Activated CD4-positive, alpha-beta T cell treated with anti-CD3 and anti-CD28 coated beads for 36 hours (primary cell): ENCODE measurements at regions not wholly inside any gene's neighbourhood (a gene's known extent, or its start where the extent isn't known, plus 50 kb on each side); places are given as distances from the start of the nearest gene placed in this dataset.

Experiments
- ATAC-seq: fragments of 200-7000 bp; cut with Tn5 transposase; one replicate; pipeline ENCODE4 v1.10.0; 2021; ENCODE audit warnings: mild to moderate bottlenecking, moderate library complexity
- CTCF ChIA-PET: fragments of 350-600 bp; sonication (Branson Sonifier 250); formaldehyde crosslinking; loops from one replicate; lab custom pipeline; 2021; ENCODE audit warnings: antibody characterized with exemption; lab: Charles Lee
- POLR2A ChIA-PET: fragments of 350-600 bp; sonication (Branson Sonifier 250); formaldehyde crosslinking; loops from one replicate; lab custom pipeline; 2021; ENCODE audit warnings: antibody characterized with exemption, inconsistent platforms; lab: Charles Lee
- DNase-seq: peaks from one replicate; pipeline ENCODE4 v3.0.0-alpha.2; 2020
- H3K27ac Mint-ChIP-seq: one replicate; pipeline ENCODE4 v1.8.0; 2021; ENCODE audit warnings: mixed read lengths
- H3K27me3 Mint-ChIP-seq: one replicate; pipeline ENCODE4 v1.8.0; 2021; ENCODE audit warnings: mixed read lengths
- H3K36me3 Mint-ChIP-seq: one replicate; pipeline ENCODE4 v1.8.0; 2021; ENCODE audit warnings: low read depth, mixed read lengths
- H3K4me1 Mint-ChIP-seq: one replicate; pipeline ENCODE4 v1.8.0; 2021; ENCODE audit warnings: mixed read lengths
- H3K4me3 Mint-ChIP-seq: one replicate; pipeline ENCODE4 v1.8.0; 2021; ENCODE audit warnings: mild to moderate bottlenecking, moderate library complexity, mixed read lengths
- H3K9me3 Mint-ChIP-seq: one replicate; pipeline ENCODE4 v1.8.0; 2021; ENCODE audit warnings: low read depth, mixed read lengths
- intact Hi-C, 2 experiments: fragments of 100-400 bp; cut with DNase I in 1 of 2; cut with micrococcal nuclease in 1 of 2; formaldehyde crosslinking; loops; one replicate each; pipeline versions ENCODE4 v1.14.2 to v1.15.1; 2022 to 2024; cut with DNase I, micrococcal nuclease

DNA sequence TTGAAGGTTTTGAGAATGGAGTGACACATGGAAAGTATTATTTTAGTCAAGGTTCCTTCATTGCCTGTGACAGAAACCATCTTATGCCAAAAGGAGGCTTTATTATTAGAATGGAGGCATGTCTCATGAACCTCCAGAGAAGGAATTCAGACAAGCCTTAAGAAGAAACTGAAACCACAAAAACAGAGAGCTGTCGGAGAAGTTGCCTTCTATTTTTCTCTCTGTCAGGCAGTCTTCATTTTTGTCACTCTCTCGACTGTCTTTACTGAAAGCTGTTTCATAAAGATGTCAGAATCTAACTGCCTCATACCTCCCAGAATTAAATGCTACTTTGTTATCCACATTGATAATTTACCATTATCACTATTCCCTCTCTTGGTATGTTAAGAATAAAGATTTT, 434.7 kb upstream of the ADGRL4 start:
- DNase-seq = no peak
- CTCF ChIA-PET = interaction anchor here (0.7 kb wide), 1 partner anchor 8 kb away, joined by 3 read pairs; no protein-coding TSS in a partner anchor
- no peaks in the 10 kb centered on the region for H3K36me3 Mint-ChIP-seq
- POLR2A ChIA-PET = no interaction called here
- intact Hi-C loops = no loop called here
- no peak overlapping the region for H3K27ac Mint-ChIP-seq
- ATAC-seq = no peak
- no peaks in the 10 kb centered on the region for H3K27me3 Mint-ChIP-seq
- peaks cover 7% of the 10 kb centered on the region for H3K9me3 Mint-ChIP-seq
- H3K4me3 Mint-ChIP-seq = no peak overlapping the region
- no peaks in the 10 kb centered on the region for H3K4me1 Mint-ChIP-seq

DNA sequence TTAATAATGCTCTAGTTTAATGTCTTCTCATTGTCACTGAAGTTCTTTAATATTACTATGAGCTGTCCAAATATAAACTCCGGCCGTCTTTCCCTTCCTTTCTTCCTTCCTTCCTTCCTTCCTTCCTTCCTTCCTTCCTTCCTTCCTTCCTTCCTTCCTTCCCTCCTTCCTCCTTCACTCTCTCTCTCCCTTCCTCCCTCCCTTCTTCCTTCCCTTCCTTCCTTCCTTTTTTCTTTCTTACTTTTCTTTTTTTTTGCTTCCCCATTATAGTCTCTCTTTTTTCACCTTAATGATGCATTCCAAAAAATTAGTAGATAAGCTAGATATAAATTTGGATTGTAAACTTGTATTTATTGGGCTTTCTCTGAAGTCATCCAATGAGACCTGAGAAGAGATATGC, 431.0 kb upstream of the ADGRL4 start:
- H3K36me3 Mint-ChIP-seq = no peaks in the 10 kb centered on the region
- no peak overlapping the region for H3K4me3 Mint-ChIP-seq
- no peak for DNase-seq
- no peaks in the 10 kb centered on the region for H3K27me3 Mint-ChIP-seq
- ATAC-seq = no peak
- ChIA-PET POLR2A (interaction anchor here (0.6 kb wide), 1 partner anchor 47 kb away, joined by 3 read pairs; no protein-coding TSS in a partner anchor), CTCF (no interaction called here)
- H3K27ac Mint-ChIP-seq = no peak overlapping the region
- H3K4me1 Mint-ChIP-seq = no peaks in the 10 kb centered on the region
- intact Hi-C loops = no loop called here
- peaks cover 8% of the 10 kb centered on the region for H3K9me3 Mint-ChIP-seq

DNA sequence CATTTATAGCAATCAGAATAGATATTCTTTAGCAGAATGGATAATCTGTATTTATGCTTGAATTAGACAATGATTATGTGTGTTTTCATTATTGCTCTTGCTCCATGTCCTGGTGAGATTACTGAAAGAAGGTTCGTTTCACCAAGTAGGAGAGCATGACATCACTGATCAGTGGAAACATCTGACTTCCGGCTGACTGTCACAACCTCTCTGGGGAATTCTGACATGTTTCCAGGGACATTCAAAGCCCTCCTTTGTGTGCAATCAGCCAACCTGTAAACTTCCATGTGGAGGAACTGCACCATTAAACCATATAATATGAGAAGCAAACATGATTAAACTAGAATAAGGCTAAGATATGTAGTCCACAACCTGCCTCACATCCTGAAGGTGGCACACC, 424.8 kb upstream of the ADGRL4 start:
- H3K4me3 Mint-ChIP-seq = no peak overlapping the region
- ATAC-seq = no peak
- no peak for DNase-seq
- peaks cover 5% of the 10 kb centered on the region for H3K9me3 Mint-ChIP-seq
- intact Hi-C loops = no loop called here
- no peaks in the 10 kb centered on the region for H3K36me3 Mint-ChIP-seq
- no peaks in the 10 kb centered on the region for H3K27me3 Mint-ChIP-seq
- no peak overlapping the region for H3K27ac Mint-ChIP-seq
- POLR2A ChIA-PET = no interaction called here
- CTCF ChIA-PET = no interaction called here
- H3K4me1 Mint-ChIP-seq = no peaks in the 10 kb centered on the region

DNA sequence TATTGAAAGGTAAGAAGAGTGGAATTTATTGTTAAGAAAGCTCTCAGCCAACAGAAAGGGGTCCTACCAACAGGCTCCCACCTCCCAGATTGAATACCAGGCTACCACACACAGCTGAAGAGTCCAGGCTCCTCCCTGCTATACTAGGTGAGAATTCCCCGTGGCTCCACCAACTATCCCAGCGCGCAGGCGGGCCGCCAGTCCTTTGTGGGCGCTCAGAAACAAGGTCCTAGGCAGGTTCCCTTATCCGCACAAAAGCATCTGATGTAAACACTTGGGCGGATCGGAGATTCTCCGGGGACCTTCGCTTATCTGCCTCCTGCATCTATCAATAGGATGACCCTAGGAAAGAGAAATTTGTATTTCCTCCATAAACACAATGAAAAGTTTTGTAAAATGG, 423.9 kb upstream of the ADGRL4 start:
- Mint-ChIP-seq H3K4me1 (no peaks in the 10 kb centered on the region), H3K4me3 (no peak overlapping the region), H3K27ac (no peak overlapping the region), H3K9me3 (peaks cover 5% of the 10 kb centered on the region), H3K36me3 (no peaks in the 10 kb centered on the region), H3K27me3 (no peaks in the 10 kb centered on the region)
- ChIA-PET CTCF (no interaction called here), POLR2A (no interaction called here)
- intact Hi-C loops = no loop called here
- no peak for DNase-seq
- no peak for ATAC-seq

DNA sequence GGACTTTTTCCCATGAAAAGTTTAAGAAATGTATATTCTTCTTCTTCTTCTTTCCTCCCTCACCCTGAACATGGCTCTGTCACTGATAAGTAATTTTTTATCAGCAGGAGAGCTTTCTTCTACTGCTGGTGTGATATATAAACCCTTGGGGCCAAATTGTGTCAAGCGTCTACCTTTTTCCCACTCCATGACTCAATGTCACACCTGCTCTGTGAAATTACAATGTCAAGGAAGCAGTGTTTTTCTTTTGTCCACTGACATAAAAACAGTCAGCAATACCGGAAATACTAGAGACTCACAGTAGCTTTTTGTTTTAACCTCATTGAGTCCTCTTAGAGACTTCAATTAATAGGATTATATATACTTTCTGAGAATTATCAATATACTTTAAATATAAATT, 416.2 kb upstream of the ADGRL4 start:
- intact Hi-C loops = no loop called here
- Mint-ChIP-seq H3K27me3 (no peaks in the 10 kb centered on the region), H3K4me1 (no peaks in the 10 kb centered on the region), H3K9me3 (peaks cover 3% of the 10 kb centered on the region), H3K27ac (no peak overlapping the region), H3K36me3 (no peaks in the 10 kb centered on the region), H3K4me3 (no peak overlapping the region)
- CTCF ChIA-PET = interaction anchor here (0.7 to 0.8 kb wide), 2 partner anchors 10 to 30 kb away, joined by 3 to 4 read pairs; no protein-coding TSS in a partner anchor
- DNase-seq = no peak
- POLR2A ChIA-PET = no interaction called here
- no peak for ATAC-seq

DNA sequence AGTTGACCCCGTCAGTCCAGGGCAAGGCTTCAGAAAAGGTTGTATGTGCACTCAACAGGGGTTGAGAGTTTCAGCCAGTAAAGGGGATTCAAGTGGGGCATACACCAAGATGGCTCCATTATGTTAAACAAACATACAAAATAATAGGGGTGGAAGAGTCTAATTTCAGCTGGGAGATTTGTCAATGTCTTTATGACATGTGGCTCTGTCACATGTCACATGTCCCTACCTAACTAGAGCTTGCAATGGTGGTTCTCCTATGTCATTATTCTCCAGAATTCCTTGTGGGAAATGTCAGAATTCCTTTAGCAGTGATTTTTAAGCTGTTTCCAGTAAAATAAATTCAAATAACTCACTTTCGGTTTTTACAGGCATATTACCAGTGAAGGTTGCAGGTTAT, 392.0 kb upstream of the ADGRL4 start:
- Mint-ChIP-seq H3K27me3 (no peaks in the 10 kb centered on the region), H3K36me3 (no peaks in the 10 kb centered on the region), H3K27ac (no peak overlapping the region), H3K4me3 (no peak overlapping the region), H3K9me3 (no peaks in the 10 kb centered on the region), H3K4me1 (no peaks in the 10 kb centered on the region)
- ATAC-seq = no peak
- intact Hi-C loops = no loop called here
- no peak for DNase-seq
- ChIA-PET CTCF (no interaction called here), POLR2A (no interaction called here)

DNA sequence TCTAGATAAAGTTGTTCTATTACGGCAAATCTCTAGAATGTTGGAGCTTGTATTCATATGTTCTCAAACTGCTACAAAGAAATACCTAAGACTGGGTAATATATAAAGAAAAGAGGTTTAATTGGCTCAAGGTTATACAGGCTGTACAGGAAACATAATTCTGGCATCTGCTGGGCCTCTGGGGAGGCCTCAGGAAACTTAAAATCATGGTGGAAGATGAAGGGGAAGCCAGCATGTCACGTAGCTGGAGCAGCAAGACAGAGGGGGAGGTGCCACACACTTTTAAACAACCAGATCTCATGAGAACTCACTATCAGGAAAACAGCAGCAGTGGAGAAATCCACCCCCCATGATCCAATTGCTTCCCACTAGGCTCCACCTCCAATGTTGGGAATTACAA, 390.4 kb upstream of the ADGRL4 start:
- no peak for DNase-seq
- ChIA-PET POLR2A (no interaction called here), CTCF (no interaction called here)
- Mint-ChIP-seq H3K27ac (no peak overlapping the region), H3K36me3 (no peaks in the 10 kb centered on the region), H3K9me3 (no peaks in the 10 kb centered on the region), H3K4me1 (no peaks in the 10 kb centered on the region), H3K4me3 (no peak overlapping the region), H3K27me3 (no peaks in the 10 kb centered on the region)
- intact Hi-C loops = no loop called here
- no peak for ATAC-seq

DNA sequence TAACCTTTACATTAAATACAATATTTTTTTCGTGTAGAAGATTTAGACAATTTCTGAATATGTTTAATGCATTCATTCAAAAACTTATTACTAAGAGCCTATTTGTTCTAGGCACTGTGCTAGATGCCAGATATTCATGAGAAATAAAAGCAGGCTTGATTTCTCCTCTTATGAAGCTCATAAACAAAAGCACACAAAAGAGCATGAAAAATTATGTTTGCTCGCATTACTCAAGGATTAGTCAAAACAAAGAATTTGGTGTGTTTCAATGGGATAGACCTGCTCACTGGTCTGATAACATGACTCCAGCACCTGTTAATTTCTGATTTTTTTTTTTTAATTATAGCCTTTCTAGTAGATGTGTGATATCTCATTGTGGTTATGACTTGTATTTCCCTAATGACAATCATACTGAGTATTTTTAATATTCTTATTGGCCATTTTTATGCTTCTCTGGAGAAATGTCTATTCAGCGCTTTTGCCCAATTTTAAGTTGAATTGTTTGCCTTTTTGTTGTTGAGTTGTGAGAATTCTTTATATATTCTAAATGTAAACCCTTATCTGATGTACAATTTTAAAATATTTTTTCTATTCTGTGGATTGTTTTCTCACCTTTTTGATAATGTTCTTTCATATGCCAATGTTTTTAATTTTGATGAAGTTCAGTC, 382.3 kb upstream of the ADGRL4 start:
- no peaks in the 10 kb centered on the region for H3K4me1 Mint-ChIP-seq
- H3K4me3 Mint-ChIP-seq = no peak overlapping the region
- no peak for DNase-seq
- no peaks in the 10 kb centered on the region for H3K36me3 Mint-ChIP-seq
- no peak for ATAC-seq
- ChIA-PET CTCF (no interaction called here), POLR2A (no interaction called here)
- no peaks in the 10 kb centered on the region for H3K27me3 Mint-ChIP-seq
- H3K9me3 Mint-ChIP-seq = peaks cover 1% of the 10 kb centered on the region
- no peak overlapping the region for H3K27ac Mint-ChIP-seq
- intact Hi-C loops = no loop called here

DNA sequence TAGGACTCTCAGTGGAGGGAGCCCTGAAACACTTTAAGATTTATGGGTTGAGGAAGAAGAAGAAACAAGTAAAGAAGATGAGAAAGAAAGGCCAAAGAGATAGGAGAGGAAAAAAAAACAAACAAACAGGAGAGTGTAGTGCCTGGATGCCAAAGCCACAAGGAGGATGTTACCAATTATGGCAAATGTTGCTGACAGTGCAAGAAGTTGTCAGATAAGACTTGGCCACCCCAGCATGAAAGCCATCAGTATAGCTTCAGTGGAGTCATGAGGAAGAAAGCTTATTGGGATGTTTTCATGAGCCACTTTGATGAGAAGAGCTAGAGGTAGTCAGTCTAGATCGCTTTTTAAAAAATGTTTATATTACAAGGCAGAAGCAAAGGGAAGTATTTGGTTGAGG, 380.2 kb upstream of the ADGRL4 start:
- ChIA-PET CTCF (no interaction called here), POLR2A (no interaction called here)
- Mint-ChIP-seq H3K27me3 (no peaks in the 10 kb centered on the region), H3K4me3 (no peak overlapping the region), H3K9me3 (peaks cover 1% of the 10 kb centered on the region), H3K27ac (no peak overlapping the region), H3K4me1 (no peaks in the 10 kb centered on the region), H3K36me3 (no peaks in the 10 kb centered on the region)
- intact Hi-C loops = no loop called here
- no peak for DNase-seq
- ATAC-seq = no peak

DNA sequence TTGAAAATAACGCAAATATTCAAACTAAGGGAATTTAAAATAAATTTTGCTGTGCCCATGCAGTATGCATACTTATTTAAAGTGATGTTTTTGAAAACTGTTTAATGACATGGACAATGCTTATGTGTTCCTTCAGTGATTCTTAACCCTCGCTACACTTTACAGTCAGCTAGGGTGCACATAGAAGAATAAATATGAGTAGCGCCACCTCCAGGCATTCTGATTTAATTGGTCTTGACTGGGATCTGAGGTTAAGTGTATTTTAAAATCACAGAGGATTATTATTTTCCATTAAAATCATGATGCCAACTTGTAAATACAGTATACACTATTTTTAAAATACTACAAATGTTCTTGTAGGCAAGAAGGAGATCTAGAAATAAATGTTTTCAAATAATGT, 373.5 kb upstream of the ADGRL4 start:
- ATAC-seq (no peak), DNase-seq (no peak)
- Mint-ChIP-seq H3K36me3 (no peaks in the 10 kb centered on the region), H3K4me3 (no peak overlapping the region), H3K4me1 (no peaks in the 10 kb centered on the region), H3K9me3 (no peaks in the 10 kb centered on the region), H3K27me3 (no peaks in the 10 kb centered on the region), H3K27ac (no peak overlapping the region)
- intact Hi-C loops = no loop called here
- CTCF ChIA-PET = no interaction called here
- POLR2A ChIA-PET = no interaction called here

DNA sequence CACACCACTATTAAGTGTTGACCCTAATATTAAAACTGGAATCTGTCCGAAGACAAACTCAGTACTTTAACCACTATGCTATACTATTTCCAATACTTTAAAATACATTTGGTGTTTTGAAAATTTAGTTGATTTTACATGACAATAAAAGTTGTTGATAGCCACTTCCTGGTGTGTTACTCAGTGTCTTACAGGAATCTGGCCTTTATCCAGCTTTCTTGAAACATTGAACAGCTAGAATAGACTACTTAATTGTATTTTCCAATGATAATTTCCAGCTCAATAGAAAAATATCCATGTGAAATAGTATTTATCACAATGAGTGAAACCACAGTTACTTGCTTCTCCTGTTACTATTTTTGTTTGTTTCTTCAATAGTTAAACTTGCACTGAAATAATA, 369.6 kb upstream of the ADGRL4 start:
- no peak overlapping the region for H3K27ac Mint-ChIP-seq

DNA sequence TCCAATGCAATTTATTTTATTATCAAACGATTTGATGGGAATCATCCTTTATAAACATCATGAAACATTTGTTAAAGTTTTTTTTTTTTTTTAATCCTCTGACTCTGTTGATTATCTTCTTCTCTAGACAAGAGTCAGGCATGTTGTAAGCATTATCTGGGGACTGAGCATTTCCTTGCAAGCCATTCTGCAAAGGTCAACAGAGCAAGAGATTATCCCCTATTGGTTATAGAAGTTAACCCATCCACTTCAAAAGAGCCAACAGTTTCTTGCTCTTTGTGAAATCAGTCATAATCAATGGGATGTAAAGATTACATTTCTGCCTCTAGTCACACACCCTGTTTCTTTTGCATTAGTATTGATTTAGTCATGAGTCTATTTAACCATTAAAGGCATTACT, 368.8 kb upstream of the ADGRL4 start:
- POLR2A ChIA-PET = no interaction called here
- intact Hi-C loops = no loop called here
- DNase-seq = no peak
- Mint-ChIP-seq H3K27ac (no peak overlapping the region), H3K36me3 (no peaks in the 10 kb centered on the region), H3K9me3 (no peaks in the 10 kb centered on the region), H3K4me1 (no peaks in the 10 kb centered on the region), H3K4me3 (no peak overlapping the region), H3K27me3 (no peaks in the 10 kb centered on the region)
- CTCF ChIA-PET = no interaction called here
- no peak for ATAC-seq

More for the DNA sequence above, 369.6 kb upstream of the ADGRL4 start:
- intact Hi-C loops = no loop called here
- DNase-seq (no peak), ATAC-seq (no peak)
- Mint-ChIP-seq H3K9me3 (no peaks in the 10 kb centered on the region), H3K4me1 (no peaks in the 10 kb centered on the region), H3K36me3 (no peaks in the 10 kb centered on the region), H3K4me3 (no peak overlapping the region), H3K27me3 (no peaks in the 10 kb centered on the region)
- POLR2A ChIA-PET = no interaction called here
- CTCF ChIA-PET = no interaction called here
